Stimulated activated CD8-positive, alpha-beta memory T cell treated with anti-CD3 and anti-CD28 coated beads, Interleukin-15, amount 100 ng/mL, for 4 hours (primary cell): ENCODE measurements at regions not wholly inside any gene's neighbourhood (a gene's known extent, or its start where the extent isn't known, plus 50 kb on each side); places are given as distances from the start of the nearest gene placed in this dataset.
"Not testable (repeated sequence)": the region's sequence is repeated elsewhere in the genome, so short reads cannot be mapped to it uniquely, and the experiment has no call there.

Source experiments
- DNase-seq, 2 donors: peaks; one replicate each; pipeline ENCODE4 v3.0.0-alpha.2; 2020; ENCODE audit warnings: low read depth in 2 of 2

DNA sequence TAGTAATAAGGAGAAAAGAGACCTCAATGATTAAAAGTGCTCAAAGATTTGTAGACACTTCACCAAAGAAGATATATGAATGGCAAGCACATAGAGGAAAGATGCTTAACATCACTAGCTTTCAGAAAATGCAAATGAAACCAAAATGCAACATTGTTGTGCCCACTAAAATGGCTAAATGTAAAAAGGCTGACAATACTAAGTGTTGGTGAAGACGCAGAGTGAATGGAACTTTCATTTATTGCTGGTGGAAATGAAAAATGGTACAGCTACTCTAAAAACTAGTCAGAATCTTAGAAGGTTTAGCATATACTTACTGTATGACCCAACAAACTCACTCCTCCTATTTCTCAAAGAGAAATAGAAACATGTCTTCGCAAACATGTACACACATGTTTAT, 212.9 kb upstream of the PITRM1 start:
- no peak for DNase-seq

DNA sequence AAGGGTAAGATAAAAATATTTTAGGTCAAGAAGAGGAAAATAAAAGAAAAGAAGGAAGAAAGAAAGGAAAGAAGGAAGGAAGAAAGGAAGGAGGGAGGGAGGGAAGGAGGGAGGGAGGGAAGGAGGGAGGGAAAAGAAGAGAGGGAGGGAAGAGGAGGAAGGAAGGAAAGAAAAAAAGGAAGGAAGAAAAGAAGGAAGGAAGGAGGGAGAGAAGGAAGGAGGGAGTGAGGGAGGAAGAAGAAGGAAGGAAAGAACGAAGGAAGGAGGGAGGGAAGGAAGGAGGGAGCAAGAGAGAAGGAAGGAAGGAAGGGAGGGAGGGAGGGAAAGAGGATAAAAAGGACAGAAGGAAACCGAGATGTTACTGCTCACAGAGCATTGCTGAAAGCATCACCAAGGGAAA, 209.5 kb upstream of the PITRM1 start:
- DNase-seq = no peak

- DNase-seq = no peak
Measured at GRCh38 chr10:3380406-3381050, 207.9 kb upstream of the PITRM1 start.

DNA sequence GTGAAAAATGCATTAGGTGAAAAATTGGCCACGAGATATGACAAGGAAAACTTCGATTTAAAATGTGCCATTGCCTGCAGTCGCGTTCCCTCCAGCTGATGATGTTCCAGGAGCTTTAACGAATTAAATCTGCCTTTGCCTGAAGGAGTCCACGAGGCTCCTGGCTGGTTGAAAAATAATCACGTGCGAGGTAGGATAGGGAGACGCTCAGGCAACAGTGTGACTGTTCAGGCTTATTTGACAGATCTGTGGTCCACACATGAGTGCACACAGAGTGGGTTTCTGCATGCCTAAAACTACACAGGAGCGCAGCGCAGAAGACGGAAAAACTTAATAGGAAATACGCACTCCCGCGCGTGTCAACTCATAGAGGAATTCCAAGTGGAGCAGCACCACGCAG, 204.0 kb upstream of the PITRM1 start:
- no peak for DNase-seq

DNA sequence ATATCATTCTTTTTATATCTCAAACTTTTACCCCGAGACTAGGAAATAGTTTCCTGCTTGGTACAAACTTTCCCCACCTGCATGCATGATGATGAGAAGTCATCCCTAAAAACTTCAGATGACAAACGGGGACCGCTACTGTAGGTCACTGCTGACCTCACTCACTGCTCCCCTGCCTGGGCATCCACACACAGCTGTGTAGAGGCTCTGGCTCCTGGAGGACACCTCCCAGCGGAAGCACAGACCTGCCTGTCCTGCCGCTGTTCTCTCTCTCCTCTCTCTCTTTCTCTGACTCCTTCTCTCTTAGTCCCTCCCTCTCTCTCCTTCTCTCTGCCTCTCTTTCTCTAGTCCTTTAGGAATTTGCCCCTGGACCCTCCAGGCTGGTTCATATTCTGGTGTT, 202.9 kb upstream of the PITRM1 start:
- no peak for DNase-seq

GRCh38 chr10:3374914-3375313, 202.3 kb upstream of the PITRM1 start:
- no peak for DNase-seq

- DNase-seq = not testable (repeated sequence)
Measured at GRCh38 chr10:3373374-3374027, 200.9 kb upstream of the PITRM1 start.

GRCh38 chr10:3372281-3372680, 199.7 kb upstream of the PITRM1 start:
- DNase-seq = no peak

DNA sequence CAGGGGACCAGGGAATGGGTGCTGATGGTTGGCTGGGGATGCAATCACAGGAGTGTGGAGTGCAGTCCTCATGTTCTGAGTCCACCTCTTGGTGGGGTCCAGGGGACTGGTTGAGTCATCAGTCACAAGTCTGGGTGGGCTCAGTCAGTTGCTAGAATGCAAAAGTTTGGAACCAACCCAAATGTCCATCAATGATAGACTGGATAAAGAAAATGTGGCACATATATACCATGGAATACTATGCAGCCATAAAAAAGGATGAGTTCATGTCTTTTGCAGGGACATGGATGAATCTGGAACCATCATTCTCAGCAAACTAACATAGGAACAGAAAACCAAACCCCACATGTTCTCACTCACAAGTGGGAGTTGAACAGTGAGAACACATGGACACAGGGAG, 199.0 kb upstream of the PITRM1 start:
- DNase-seq = not testable (repeated sequence)

GRCh38 chr10:3366735-3367405, 194.3 kb upstream of the PITRM1 start:
- no peak for DNase-seq

- DNase-seq = no peak
Measured at GRCh38 chr10:3366043-3366442, 193.5 kb upstream of the PITRM1 start.

DNA sequence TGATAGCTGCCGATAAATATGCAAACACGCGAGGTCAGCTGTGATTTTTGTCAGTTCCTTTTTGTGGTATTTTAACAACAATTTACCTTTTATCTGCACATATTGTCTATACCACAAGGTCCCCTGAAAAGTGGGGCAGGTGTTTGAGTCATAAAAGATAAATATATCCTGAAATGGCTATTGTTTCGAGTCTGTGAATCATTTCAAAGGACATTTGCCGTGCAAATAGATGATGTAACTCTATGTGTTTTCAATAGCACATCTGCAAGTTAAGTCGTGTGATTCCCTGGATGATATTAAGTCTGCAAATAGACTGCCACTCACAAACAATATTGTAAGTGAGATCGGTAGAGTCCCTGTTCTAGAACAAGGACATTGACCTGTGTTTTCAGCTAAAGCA, 193.0 kb upstream of the PITRM1 start:
- DNase-seq = no peak

- no peak for DNase-seq
Measured at GRCh38 chr10:3364768-3365480, 192.3 kb upstream of the PITRM1 start.

GRCh38 chr10:3363311-3364045, 190.9 kb upstream of the PITRM1 start:
- DNase-seq = no peak

- DNase-seq = no peak
Measured at GRCh38 chr10:3362394-3362793, 189.8 kb upstream of the PITRM1 start.

DNA sequence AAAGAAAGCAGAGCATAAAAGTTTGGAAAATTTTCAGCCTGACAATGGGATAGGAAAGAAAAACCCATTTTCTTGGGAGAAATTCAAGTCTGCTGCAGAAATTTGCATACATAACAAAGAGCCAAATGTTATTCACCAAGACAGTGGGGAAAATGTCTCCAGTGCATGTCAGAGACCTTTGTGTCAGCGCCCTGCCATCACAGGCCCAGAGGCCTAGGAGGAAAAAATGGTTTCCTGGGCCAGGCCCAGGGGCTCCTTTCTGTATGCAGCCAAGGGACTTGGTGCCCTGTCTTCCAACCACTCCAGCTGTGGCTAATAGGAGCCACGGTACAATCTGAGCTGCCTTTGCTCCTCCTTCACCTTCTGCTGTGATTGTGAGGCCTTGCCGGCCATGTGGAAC, 189.1 kb upstream of the PITRM1 start:
- no peak for DNase-seq

DNA sequence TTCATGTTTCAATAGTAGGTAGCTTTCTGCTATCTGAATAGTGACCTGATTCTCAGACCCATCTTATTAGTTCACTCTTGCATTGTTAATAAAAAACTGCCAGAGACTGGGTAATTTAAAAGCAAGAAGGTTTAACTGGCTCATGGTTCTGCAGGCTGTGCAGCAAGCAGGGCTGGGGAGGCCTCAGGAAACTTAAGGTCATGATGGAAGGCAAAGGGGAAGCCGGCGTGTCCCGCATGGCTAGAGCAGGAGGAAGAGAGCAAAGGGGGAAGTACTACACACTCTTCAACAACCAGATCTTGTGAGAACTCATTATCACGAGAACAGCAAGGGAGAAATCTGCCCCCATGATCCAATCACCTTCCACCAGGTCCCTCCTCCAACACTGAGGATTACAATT, 185.2 kb upstream of the PITRM1 start:
- no peak for DNase-seq

DNA sequence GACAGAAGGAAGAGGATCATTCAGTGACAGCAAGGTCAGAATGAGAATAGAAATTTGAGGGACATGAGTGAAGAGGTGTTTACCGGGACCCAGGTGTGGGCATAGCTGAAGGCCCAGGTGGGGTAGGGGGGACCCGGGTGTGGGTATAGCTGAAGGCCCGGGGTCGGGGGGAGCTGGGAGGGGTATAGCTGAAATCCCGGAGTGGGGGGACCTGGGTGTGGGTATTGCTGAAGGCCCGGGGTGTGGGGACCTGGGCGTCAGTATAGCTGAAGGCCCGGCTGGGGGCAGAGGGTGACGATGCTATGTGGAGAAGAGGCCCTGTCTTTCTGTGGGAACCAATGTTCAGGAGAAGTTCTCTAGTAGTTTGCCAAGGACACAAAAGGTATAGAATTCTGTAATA, 183.0 kb upstream of the PITRM1 start:
- no peak for DNase-seq

DNA sequence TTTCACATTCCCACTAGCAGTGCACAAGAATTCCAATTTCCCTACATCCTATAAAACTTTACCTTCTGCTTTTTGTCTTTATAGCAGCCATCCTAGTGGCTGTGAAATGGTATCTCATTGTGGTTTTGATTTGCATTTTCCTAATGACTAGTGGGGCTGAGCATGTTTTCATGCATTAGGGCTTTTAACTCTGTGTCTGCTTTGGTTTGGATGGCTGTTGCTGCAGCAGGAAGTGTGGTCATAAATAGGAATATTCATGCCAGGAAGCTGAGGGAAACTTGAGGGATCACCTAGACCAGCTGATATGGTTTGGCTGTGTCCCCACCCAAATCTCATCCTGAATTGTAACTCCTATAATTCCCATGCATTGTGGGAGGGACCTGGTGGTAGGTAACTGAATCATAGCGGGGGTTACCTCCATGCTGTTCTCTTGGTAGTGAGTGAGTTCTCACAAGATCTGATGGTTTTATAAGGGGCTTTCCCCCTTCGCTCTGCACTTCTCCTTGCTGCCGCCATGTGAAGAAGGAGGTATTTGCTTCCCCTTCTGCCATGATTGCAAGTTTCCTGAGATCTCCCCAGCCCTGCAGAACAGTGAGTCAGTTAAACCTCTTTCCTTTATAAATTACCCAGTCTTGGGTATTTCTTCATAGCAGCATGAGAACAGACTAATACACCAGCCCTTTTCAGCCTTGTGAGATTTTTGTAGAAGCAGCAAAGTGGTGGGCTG, 181.8 kb upstream of the PITRM1 start:
- no peak for DNase-seq

- no peak for DNase-seq
Measured at GRCh38 chr10:3353235-3353634, 180.7 kb upstream of the PITRM1 start.

DNA sequence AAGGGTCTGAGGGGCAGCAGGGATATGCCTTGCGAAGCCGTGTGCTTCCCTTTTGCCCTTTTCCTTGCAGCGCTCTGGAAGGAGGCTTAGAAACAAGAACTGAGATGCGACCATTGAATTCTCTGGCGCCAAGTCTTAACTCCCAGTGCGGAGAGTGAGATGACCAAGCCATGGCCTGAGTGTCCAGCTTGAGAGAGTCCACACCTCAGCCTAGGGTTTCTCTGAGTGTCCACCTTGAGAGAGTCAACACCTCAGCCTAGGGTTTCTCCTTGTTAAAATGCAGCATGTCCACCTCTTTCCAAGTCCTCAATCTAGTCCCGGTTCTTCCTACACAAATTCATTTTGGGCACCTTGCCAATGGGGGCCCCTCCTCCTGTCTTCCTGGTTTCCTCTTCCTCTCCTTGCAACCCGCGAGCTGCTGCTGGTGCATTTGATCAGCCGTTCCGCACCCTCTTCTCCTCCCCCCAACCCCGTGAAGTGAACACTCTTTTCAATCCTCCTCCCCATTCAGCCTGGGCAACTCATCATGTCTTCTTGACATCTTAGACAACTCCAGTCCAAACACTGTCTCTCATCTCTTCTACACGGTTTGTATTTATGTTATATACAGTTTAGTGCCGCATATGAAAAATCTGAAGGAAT, 178.2 kb upstream of the PITRM1 start:
- no peak for DNase-seq
